ENCODE measurements at regions not wholly inside any gene's neighbourhood (a gene's known extent, or its start where the extent isn't known, plus 50 kb on each side); places are given as distances from the start of the nearest gene placed in this dataset.

- ATAC-seq: no peak
- H3K36me3 ChIP-seq (replicated peaks in 1 of 2; ENCODE audit: insufficient read depth in 1 of 2, low read depth in 2 of 2): no peaks in the 10 kb centered on the region
- no peak overlapping the region for H3K27ac ChIP-seq
- no peak for TF ChIP-seq POLR2A (IDR thresholded peaks at IDR 0.05)
- TF ChIP-seq CTCF (IDR thresholded peaks at IDR 0.05): no peak
- no peaks in the 10 kb centered on the region for H3K9me3 ChIP-seq
- H3K27me3 ChIP-seq: no peaks in the 10 kb centered on the region
- no peaks in the 10 kb centered on the region for H3K4me1 ChIP-seq
- no peak for DNase-seq
- 79 to 83% methylated on average over 17 of the region's 17 CpGs for WGBS, 2 donors
- intact Hi-C loops (cut with DNase I): no loop called here
- H3K4me3 ChIP-seq: no peak overlapping the region
Measured at GRCh38 chr13:73778242-73778864, 355.9 kb downstream of the KLF12 start.

- no peak for ATAC-seq
- no peaks in the 10 kb centered on the region for H3K27me3 ChIP-seq
- H3K9me3 ChIP-seq: no peaks in the 10 kb centered on the region
- TF ChIP-seq CTCF (IDR thresholded peaks at IDR 0.05): no peak
- TF ChIP-seq POLR2A (IDR thresholded peaks at IDR 0.05): no peak
- no peaks in the 10 kb centered on the region for H3K4me1 ChIP-seq
- H3K36me3 ChIP-seq (replicated peaks in 1 of 2; ENCODE audit: insufficient read depth in 1 of 2, low read depth in 2 of 2): no peaks in the 10 kb centered on the region
- 86 to 88% methylated on average over 6 of the region's 6 CpGs for WGBS, 2 donors
- intact Hi-C loops (cut with DNase I): no loop called here
- no peak overlapping the region for H3K4me3 ChIP-seq
- no peak for DNase-seq
- no peak overlapping the region for H3K27ac ChIP-seq
Measured at GRCh38 chr13:73777134-73777533, 357.1 kb downstream of the KLF12 start.

- Histone ChIP-seq H3K36me3 (replicated peaks in 1 of 2; ENCODE audit: insufficient read depth in 1 of 2, low read depth in 2 of 2) (no peaks in the 10 kb centered on the region), H3K4me1 (no peaks in the 10 kb centered on the region), H3K9me3 (no peaks in the 10 kb centered on the region), H3K27ac (no peak overlapping the region), H3K27me3 (no peaks in the 10 kb centered on the region), H3K4me3 (no peak overlapping the region)
- TF ChIP-seq POLR2A (IDR thresholded peaks at IDR 0.05): no peak
- no peak for TF ChIP-seq CTCF (IDR thresholded peaks at IDR 0.05)
- DNase-seq (no peak), ATAC-seq (no peak)
- 90 to 92% methylated on average over 3 of the region's 3 CpGs for WGBS, 2 donors
- intact Hi-C loops (cut with DNase I): no loop called here
Measured at GRCh38 chr13:73776151-73776785, 357.9 kb downstream of the KLF12 start.

- H3K27ac ChIP-seq: no peak overlapping the region
- H3K36me3 ChIP-seq (replicated peaks in 1 of 2; ENCODE audit: insufficient read depth in 1 of 2, low read depth in 2 of 2): no peaks in the 10 kb centered on the region
- ATAC-seq: no peak
- no peaks in the 10 kb centered on the region for H3K9me3 ChIP-seq
- no peaks in the 10 kb centered on the region for H3K27me3 ChIP-seq
- TF ChIP-seq POLR2A (IDR thresholded peaks at IDR 0.05) (no peak), CTCF (IDR thresholded peaks at IDR 0.05) (no peak)
- no peak for DNase-seq
- WGBS, 2 donors: 61 to 62% methylated on average over 3 of the region's 3 CpGs
- intact Hi-C loops (cut with DNase I): no loop called here
- H3K4me1 ChIP-seq: no peaks in the 10 kb centered on the region
- no peak overlapping the region for H3K4me3 ChIP-seq
Measured at GRCh38 chr13:73773168-73773549, 361.0 kb downstream of the KLF12 start.

Measured in body of pancreas (tissue), 4 donors.